Gastrocnemius medialis (tissue), 4 donors: ENCODE measurements at regions not wholly inside any gene's neighbourhood (a gene's known extent, or its start where the extent isn't known, plus 50 kb on each side); places are given as distances from the start of the nearest gene placed in this dataset.

ENCODE experiments used
- CTCF ChIP-seq, 5 experiments: fragments of 450-650 bp in 3 of 5; fragments of 200-600 bp in 2 of 5; sonication (generic) in 2 of 5; IDR thresholded peaks in 4 of 5; conservative IDR thresholded peaks in 1 of 5; 1 replicate in 4 of 5; 2 replicates in 1 of 5; pipeline ENCODE4 v1.5.1; 2016 to 2019; ENCODE audit warnings: antibody characterized with exemption in 5 of 5, mild to moderate bottlenecking in 3 of 5, moderate library complexity in 3 of 5
- POLR2A ChIP-seq, 2 donors: fragments of 450-650 bp; IDR thresholded peaks; one replicate each; pipeline ENCODE4 v1.6.1; 2017; ENCODE audit warnings: antibody characterized with exemption in 2 of 2, mild to moderate bottlenecking in 2 of 2, moderate library complexity in 2 of 2

DNA sequence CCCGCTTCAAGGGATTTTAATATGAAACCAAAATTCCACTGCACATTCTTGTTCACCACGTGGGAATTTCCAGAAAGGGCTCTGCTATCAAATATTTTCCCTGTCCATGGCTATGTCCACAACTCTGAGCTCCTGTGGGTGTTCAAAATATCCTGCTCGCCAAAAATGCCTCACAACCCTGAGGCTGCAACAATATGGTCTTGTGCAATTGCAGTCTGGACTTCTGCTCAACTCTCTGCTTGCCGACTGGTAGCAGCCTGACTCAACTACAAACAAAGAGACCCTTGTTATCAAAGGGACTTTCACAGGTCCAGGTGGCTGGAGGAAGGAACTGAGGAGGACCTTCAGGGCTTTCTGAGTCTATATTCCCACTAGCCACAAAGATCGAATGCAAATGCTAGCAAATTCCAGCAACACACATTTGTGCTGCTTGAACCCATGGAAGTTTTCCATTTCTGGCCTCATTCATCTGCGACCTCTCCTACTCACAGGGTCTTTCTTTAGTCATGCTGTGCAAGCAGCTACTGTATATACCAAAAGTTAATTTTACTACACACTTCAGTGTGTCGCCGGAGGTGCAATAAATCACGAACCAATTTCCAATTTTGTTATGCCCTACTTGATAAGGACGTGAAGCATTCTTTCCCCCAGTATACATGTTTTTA lies 169.2 kb upstream of the SLC30A5 start:
- TF ChIP-seq POLR2A (IDR thresholded peaks at IDR 0.05) (no peak), CTCF (IDR thresholded peaks at IDR 0.05 in 4 of 5, conservative IDR thresholded peaks at IDR 0.05 in 1 of 5) (no peak)
